ENCODE measurements at regions not wholly inside any gene's neighbourhood (a gene's known extent, or its start where the extent isn't known, plus 50 kb on each side); places are given as distances from the start of the nearest gene placed in this dataset.

- no peak for DNase-seq
These were observed 430.0 kb downstream of the TYW1 start for GRCh38 chr7:67426654-67427053.

- no peak for DNase-seq
These were observed 433.1 kb downstream of the TYW1 start for GRCh38 chr7:67429735-67430134.

GRCh38 chr7:67432536-67433234 lies 436.1 kb downstream of the TYW1 start:
- no peak for DNase-seq

GRCh38 chr7:67435894-67436535 lies 439.4 kb downstream of the TYW1 start:
- DNase-seq: no peak

- DNase-seq: no peak
These were observed 441.7 kb downstream of the TYW1 start for GRCh38 chr7:67438198-67438882.

GRCh38 chr7:67438913-67439505 lies 442.4 kb downstream of the TYW1 start:
- no peak for DNase-seq

- no peak for DNase-seq
These were observed 443.7 kb downstream of the TYW1 start for GRCh38 chr7:67440321-67440720.

GRCh38 chr7:67445728-67446127 lies 449.1 kb downstream of the TYW1 start:
- DNase-seq: no peak

GRCh38 chr7:67447297-67447696 lies 450.7 kb downstream of the TYW1 start:
- DNase-seq: no peak

GRCh38 chr7:67448271-67448670 lies 451.6 kb downstream of the TYW1 start:
- no peak for DNase-seq

- no peak for DNase-seq
These were observed 453.5 kb downstream of the TYW1 start for GRCh38 chr7:67450171-67450570.

- no peak for DNase-seq
These were observed 454.7 kb downstream of the TYW1 start for GRCh38 chr7:67451306-67451705.

- no peak for DNase-seq
These were observed 455.9 kb downstream of the TYW1 start for GRCh38 chr7:67452516-67453026.

GRCh38 chr7:67453580-67454380 lies 457.1 kb downstream of the TYW1 start:
- DNase-seq: no peak

GRCh38 chr7:67455508-67455907 lies 458.9 kb downstream of the TYW1 start:
- no peak for DNase-seq

- DNase-seq: peak; percentile 99
These were observed 466.2 kb downstream of the TYW1 start for GRCh38 chr7:67462781-67463191.

GRCh38 chr7:67463316-67463715 lies 466.7 kb downstream of the TYW1 start:
- DNase-seq: no peak

GRCh38 chr7:67463983-67464382 lies 467.4 kb downstream of the TYW1 start:
- no peak for DNase-seq

GRCh38 chr7:67466109-67466508 lies 469.5 kb downstream of the TYW1 start:
- DNase-seq: no peak

- DNase-seq: no peak
These were observed 473.7 kb downstream of the TYW1 start for GRCh38 chr7:67470256-67470751.

GRCh38 chr7:67475293-67475692 lies 478.7 kb downstream of the TYW1 start:
- no peak for DNase-seq

- no peak for DNase-seq
These were observed 481.4 kb downstream of the TYW1 start for GRCh38 chr7:67478066-67478465.

All from DMS 273 treated with DMSO at 0.1 percent for 48 hours (cell line).